Islet precursor cell (in vitro differentiated cells): ENCODE measurements at regions not wholly inside any gene's neighbourhood (a gene's known extent, or its start where the extent isn't known, plus 50 kb on each side); places are given as distances from the start of the nearest gene placed in this dataset.
"Not testable (repeated sequence)": the region's sequence is repeated elsewhere in the genome, so short reads cannot be mapped to it uniquely, and the experiment has no call there.

Experiments used
- DNase-seq: peaks from one replicate; pipeline ENCODE4 v3.0.0-alpha.2; 2018

- no peak for DNase-seq
These were observed 117.1 kb upstream of the DUSP10 start for GRCh38 chr1:221858818-221859611.

DNA sequence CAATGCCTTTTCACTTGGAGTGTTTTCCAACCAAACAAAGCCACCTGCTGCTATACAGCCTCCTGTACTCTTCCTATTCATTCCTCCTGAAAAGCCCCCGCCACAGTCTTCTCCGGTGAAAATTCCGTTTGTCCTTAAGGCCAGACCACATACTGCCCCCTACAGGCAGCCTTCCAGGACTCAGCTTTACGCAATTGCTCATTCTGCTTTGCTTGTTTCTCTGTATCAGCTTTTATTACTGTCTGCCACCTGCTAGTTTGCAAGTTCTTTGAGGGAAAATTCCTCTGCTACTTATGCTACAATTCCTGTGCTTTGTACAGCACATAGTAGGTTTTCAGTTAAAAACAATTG is 115.2 kb upstream of the DUSP10 start:
- DNase-seq = not testable (repeated sequence)

- no peak for DNase-seq
These were observed 114.6 kb upstream of the DUSP10 start for GRCh38 chr1:221856228-221857093.

GRCh38 chr1:221855156-221855555 is 113.3 kb upstream of the DUSP10 start:
- DNase-seq = no peak

GRCh38 chr1:221851336-221851735 is 109.4 kb upstream of the DUSP10 start:
- no peak for DNase-seq

- DNase-seq = no peak
These were observed 108.7 kb upstream of the DUSP10 start for GRCh38 chr1:221850470-221851187.

DNA sequence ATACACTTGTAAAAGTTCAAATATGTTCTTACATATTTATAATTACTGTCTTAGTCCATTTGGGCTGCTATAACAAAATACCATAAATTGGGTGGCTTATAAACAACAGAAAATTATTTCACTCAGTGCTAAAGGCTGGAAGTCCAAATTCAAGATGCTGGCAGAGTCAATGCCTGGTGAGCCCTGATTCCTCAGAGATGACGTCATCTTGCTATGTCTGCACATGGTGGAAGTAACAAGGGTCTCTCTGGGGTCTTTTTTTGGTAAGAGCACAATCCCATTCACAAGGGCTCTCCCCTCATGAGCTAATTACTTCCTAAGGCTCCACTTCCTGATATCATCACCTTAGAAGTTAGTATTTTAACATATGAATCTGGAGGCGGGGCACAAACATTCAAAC is 108.0 kb upstream of the DUSP10 start:
- no peak for DNase-seq

- no peak for DNase-seq
These were observed 107.2 kb upstream of the DUSP10 start for GRCh38 chr1:221849110-221849509.

DNA sequence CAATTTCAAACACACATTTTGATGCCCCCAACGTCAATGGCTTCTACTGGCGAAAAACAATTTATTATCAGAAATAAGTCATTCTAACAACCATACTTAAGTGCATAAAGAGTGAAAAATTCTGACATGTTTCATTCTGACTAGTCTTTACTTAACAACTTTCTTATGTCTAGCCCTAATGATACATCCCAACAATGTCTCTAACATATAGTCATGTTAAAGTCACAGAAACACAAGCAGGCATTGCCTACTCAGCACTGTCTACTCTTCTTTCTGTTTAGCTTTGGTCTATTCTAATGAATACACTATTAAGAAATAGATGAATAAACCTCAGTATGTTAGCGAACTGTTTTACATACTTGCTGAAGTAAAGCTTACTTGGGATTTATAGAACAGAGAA is 105.8 kb upstream of the DUSP10 start:
- DNase-seq = no peak

- peak; percentile 93 for DNase-seq
These were observed 103.9 kb upstream of the DUSP10 start for GRCh38 chr1:221845650-221846371.

DNA sequence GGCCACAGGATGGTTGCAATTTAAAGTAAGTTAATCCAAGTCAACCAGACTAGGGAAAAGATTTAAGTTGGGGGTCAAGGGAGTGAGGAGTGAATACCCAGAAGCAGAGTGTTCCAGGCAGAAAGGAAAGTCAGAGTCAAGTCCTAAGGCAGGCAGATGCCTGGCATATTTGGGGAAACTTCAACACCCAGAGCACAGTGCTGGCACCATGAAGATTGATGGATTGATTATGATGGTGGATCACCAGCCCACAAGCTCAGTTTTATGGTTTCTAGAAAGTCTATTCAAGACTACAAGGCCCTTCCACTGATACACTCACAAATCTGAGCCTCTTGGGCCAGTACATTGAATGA is 100.1 kb upstream of the DUSP10 start:
- DNase-seq = no peak

- DNase-seq = no peak
These were observed 99.5 kb upstream of the DUSP10 start for GRCh38 chr1:221841251-221841982.

DNA sequence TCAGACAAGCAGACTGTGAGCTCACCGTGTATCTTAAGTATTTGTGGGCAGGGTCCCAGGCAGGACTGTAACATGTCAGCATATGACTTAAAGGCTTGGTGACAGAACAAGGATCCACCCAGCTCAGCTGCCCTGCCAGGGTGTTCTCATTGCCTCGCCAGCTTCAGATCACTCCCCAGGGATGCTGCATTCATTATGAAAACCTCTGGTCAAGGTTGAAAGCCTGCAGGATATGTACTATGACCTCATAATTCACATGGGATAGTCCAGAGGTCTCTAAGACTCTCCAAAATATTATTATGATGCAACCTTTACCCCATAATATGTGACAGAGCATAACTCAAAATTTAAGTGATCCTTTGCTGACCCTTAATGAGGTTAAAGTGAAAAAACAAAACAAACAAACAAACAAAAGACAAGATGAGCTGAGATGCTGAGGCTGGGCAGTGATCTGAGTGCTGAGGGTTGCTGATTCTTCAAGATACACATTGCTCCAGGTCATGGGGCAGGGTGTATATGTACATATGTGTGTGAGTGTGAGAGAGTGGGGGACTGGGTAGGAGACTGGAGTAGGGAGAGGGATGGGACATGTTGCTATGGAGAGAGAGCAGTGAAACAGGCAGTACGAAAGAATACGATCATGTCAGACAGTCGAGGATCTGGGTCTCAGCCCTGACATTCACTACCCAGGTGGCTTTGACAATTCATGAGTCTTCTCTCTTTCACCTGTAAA is 98.8 kb upstream of the DUSP10 start:
- no peak for DNase-seq

DNA sequence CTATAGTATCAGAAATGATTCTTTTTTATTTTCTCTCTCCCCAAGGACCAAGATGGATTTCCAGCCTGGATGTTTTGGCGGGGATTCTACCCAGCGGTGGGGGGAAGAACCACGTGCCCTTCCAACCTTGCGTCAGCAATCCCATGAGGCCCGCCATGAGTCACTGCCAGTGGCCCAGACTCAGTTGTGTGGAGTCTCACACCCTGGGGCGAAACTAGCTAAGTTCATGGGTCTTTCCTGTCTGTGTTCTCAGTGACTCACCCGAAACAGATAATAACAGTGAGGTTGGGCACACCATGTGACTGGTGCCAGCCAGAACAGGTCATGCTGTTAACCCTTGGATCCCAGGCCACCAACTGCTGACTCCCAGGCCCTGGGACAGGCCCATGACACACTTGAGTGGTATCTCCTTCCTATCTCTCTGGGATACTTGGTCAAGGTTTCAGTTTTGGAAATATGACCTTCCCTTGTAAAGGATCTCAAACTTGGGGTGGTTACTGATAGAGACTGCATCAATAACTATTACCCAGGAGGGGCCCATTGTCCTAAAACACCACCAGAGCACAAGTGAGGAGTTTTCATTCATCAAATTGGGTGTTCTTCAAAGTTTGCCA is 98.0 kb upstream of the DUSP10 start:
- peak; percentile 93 for DNase-seq

- DNase-seq = no peak
These were observed 97.4 kb upstream of the DUSP10 start for GRCh38 chr1:221839321-221839720.

DNA sequence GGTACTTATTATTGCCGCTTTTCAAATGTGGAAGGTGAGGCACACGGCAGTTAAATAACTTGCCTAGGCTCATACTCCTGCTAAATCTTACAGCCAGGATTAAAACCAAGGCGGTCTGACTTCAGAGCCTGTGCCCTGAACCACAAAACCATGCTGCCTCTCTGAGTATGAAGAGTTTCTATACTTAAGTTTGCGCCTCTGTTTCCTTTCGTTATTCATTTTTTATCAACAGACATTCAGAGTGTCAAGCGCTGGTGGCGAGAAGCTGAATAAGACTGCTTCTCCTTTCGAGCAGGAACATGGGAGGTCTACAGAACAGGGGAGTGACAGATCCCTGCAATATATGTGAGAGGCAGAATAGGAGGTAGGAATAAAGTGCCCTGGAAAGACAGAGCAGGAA is 96.0 kb upstream of the DUSP10 start:
- DNase-seq = no peak

DNA sequence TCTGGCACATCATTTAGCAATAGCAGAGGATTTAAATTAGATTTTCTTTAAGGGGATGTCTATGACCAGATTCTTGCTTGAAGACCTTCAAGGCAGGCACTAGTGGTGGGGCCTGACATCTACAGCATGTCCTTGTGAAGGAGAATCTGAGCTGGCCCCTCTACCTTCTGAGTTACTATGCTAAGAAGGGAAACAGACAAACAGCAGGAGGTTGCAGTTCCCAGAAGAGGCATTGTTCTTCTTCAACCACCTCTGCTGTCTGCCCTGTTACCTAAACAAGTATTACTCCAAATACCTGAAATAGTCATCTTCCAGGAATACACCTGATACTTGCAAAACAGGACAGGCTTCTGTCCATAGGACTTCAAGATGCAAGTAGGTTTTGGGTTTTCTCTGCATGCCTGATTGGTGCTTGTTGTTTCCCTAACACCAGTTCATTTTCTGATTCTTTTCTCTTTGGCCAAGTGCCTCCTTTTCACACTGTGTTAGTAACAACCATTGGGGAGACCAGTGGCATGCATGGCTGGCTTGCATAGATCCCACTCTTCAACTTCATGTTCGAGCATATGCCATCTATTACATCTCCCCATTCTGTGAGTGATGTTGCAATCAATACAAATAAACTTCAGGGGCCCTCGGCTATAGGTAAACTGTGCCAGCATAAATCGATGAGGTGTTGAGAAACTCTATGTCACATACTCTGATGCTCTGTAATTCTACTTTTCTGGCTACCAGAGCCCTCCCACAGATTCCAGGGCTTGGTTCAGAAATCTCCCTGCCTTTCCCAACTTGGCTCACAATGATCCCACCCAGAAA is 93.0 kb upstream of the DUSP10 start:
- DNase-seq = no peak

DNA sequence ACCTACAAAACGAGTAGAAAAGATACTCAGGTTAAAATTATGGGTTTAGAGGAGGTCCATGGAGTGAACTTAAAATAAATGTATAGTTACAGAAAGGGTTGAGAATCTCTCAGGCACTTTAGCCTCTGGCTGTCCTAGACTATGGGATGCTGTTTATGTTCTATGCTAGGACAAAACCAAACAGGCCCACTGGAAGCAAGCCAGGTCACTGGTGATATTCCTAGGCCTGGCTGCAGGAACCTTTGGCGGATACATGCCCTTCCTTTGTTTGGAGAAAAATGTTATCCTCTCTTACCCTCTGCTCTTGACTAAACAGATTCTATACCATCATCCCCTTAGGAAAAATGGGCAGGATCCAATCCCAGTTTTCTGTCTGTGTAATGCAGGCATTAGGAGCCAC is 90.7 kb upstream of the DUSP10 start:
- DNase-seq = no peak

- DNase-seq = no peak
These were observed 90.3 kb upstream of the DUSP10 start for GRCh38 chr1:221832151-221832550.

DNA sequence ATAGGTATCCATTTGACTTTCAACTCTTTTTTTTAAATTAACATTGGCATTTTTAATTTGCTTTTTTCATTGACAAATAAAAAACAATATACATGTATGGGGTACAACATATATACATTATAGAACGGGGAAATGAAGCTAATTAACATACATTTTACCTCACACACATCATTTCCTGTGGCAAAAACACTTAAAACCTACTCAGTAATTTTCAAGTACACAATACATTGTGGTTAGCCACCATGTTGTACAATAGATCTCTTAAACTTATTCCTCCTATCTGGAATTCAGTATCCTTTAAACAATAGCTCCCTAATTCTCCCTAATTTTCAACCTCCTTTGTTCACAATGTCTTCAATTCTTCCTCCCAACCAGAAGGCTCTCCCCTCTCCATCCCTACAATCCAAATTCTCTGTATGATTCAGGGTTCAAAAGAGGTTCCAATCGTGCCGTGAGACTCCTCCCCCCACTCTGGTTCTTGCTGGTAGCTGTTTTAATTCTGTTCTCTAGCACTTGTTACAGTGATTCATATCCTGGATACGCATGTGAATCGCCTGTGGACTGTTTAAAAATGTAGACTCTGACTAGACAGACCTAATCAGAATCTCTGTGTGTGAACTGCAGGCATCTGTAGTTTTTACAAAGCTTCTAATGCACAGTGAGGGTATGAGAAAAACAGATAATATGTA is 87.6 kb upstream of the DUSP10 start:
- no peak for DNase-seq
